WTC11 (cell line): ENCODE measurements at regions not wholly inside any gene's neighbourhood (a gene's known extent, or its start where the extent isn't known, plus 50 kb on each side); places are given as distances from the start of the nearest gene placed in this dataset.

Source experiments
- ATAC-seq: fragments of 200-7000 bp; cut with Tn5 transposase; 2 replicates; pipeline ENCODE4 v1.10.0; 2021; ENCODE audit warnings: mild to moderate bottlenecking, moderate library complexity
- CTCF ChIA-PET: fragments of 300-600 bp; sonication (Branson Sonifier 250); formaldehyde crosslinking; loops from one replicate; lab custom pipeline; 2021; ENCODE audit warnings: antibody characterized with exemption; lab: Charles Lee
- POLR2A ChIA-PET: fragments of 350-600 bp; sonication (Branson Sonifier 250); formaldehyde crosslinking; loops from one replicate; lab custom pipeline; 2021; ENCODE audit warnings: antibody characterized with exemption; lab: Charles Lee
- DNase-seq: peaks from one replicate; pipeline ENCODE4 v3.0.0; 2021; ENCODE audit warnings: low spot score
- H3K27ac Mint-ChIP-seq: 2 replicates; pipeline ENCODE4 v1.8.0; 2021; ENCODE audit warnings: mixed read lengths
- H3K27me3 Mint-ChIP-seq: 2 replicates; pipeline ENCODE4 v1.8.0; 2021; ENCODE audit warnings: low read depth, mild to moderate bottlenecking, moderate library complexity, mixed read lengths
- H3K36me3 Mint-ChIP-seq: 2 replicates; pipeline ENCODE4 v1.8.0; 2021; ENCODE audit warnings: mixed read lengths
- H3K4me1 Mint-ChIP-seq: 2 replicates; pipeline ENCODE4 v1.8.0; 2022; ENCODE audit warnings: mixed read lengths
- H3K4me3 Mint-ChIP-seq: 2 replicates; pipeline ENCODE4 v1.8.0; 2021; ENCODE audit warnings: mild to moderate bottlenecking, moderate library complexity, mixed read lengths
- H3K9me3 Mint-ChIP-seq: 2 replicates; pipeline ENCODE4 v1.8.0; 2021; ENCODE audit warnings: mixed read lengths
- CREM ChIP-seq: sonication (generic); formaldehyde crosslinking; IDR thresholded peaks from 2 replicates; pipeline ENCODE4 v1.8.1; 2022; ENCODE audit warnings: mild to moderate bottlenecking, missing genetic modification reagents, moderate library complexity
- CTCF ChIP-seq: fragments of 200-600 bp; IDR thresholded peaks from 2 replicates; pipeline ENCODE4 v1.8.0; 2022; ENCODE audit warnings: antibody characterized with exemption
- FOXJ3 ChIP-seq: sonication (generic); formaldehyde crosslinking; IDR thresholded peaks from 2 replicates; pipeline ENCODE4 v1.9.0; 2021; ENCODE audit warnings: missing genetic modification reagents, mild to moderate bottlenecking, borderline replicate concordance
- HMGA2 ChIP-seq: fragments of 250-450 bp; sonication (Bioruptor Pico); IDR thresholded peaks from 2 replicates; pipeline ENCODE4 v1.4.0; 2021; ENCODE audit warnings: mild to moderate bottlenecking, moderate library complexity
- NFYB ChIP-seq: sonication (generic); formaldehyde crosslinking; conservative IDR thresholded peaks from 2 replicates; pipeline ENCODE4 v1.8.0; 2022; ENCODE audit warnings: low read depth, missing genetic modification reagents
- SMAD4 ChIP-seq: sonication (generic); formaldehyde crosslinking; IDR thresholded peaks from 2 replicates; pipeline ENCODE4 v1.8.0; 2022; ENCODE audit warnings: mild to moderate bottlenecking, missing genetic modification reagents
- TEAD4 ChIP-seq: sonication (generic); formaldehyde crosslinking; IDR thresholded peaks from 2 replicates; pipeline ENCODE4 v1.8.0; 2022; ENCODE audit warnings: mild to moderate bottlenecking, missing genetic modification reagents
- ZMAT4 ChIP-seq: fragments of 250-450 bp; sonication (Bioruptor Pico); IDR thresholded peaks from 2 replicates; pipeline ENCODE4 v1.9.0; 2021; ENCODE audit warnings: mild to moderate bottlenecking
- ZNF232 ChIP-seq: sonication (generic); formaldehyde crosslinking; IDR thresholded peaks from 2 replicates; pipeline ENCODE4 v1.8.0; 2022; ENCODE audit warnings: mild to moderate bottlenecking, missing genetic modification reagents
- ZNF317 ChIP-seq: sonication (generic); formaldehyde crosslinking; IDR thresholded peaks from 2 replicates; pipeline ENCODE4 v1.8.1; 2023; ENCODE audit warnings: low read depth, mild to moderate bottlenecking, moderate library complexity, missing genetic modification reagents, borderline replicate concordance
- ZNF396 ChIP-seq: fragments of 250-450 bp; sonication (Bioruptor Pico); IDR thresholded peaks from 2 replicates; pipeline ENCODE4 v1.8.0; 2021; ENCODE audit warnings: mild to moderate bottlenecking, moderate library complexity, borderline replicate concordance
- ZNF512 ChIP-seq: sonication (generic); formaldehyde crosslinking; IDR thresholded peaks from 2 replicates; pipeline ENCODE4 v1.8.1; 2022; ENCODE audit warnings: missing genetic modification reagents, borderline replicate concordance
- TF ChIP-seq, protein P1 (sequence below): sonication (generic); formaldehyde crosslinking; IDR thresholded peaks from 2 replicates; pipeline ENCODE4 v1.8.0; 2023; ENCODE audit warnings: mild to moderate bottlenecking, missing genetic modification reagents
- TF ChIP-seq, protein P2 (sequence below): fragments of 250-450 bp; sonication (Bioruptor Pico); conservative IDR thresholded peaks from 2 replicates; pipeline ENCODE4 v1.9.0; 2021; ENCODE audit warnings: mild to moderate bottlenecking
- TF ChIP-seq, protein P3 (sequence below): sonication (generic); formaldehyde crosslinking; IDR thresholded peaks from 2 replicates; pipeline ENCODE4 v1.8.1; 2023; ENCODE audit warnings: mild to moderate bottlenecking, moderate library complexity, missing genetic modification reagents

DNA sequence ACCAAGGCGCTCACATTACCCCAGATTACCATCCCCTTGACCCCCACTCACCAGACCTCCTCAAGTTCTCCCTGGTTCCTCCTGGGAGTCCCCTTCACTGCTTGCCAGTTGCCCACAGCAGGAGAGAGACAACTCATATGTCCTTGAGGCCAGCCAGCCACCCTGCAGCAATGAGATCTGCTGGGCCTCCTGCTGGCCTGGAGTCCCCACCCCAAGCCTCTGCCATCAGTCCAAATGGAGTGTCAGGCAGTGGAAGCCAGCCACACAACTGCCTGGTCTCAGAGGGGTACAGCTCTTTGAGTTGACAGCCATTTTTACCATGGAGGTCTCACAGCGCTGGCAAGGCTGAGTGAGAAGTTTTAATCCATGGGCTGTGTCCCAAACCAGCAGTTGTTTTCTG, 53.0 kb upstream of the EXOC4 start:
- CTCF ChIA-PET: no interaction called here
- H3K36me3 Mint-ChIP-seq: no peaks in the 10 kb centered on the region
- no peak for DNase-seq
- ATAC-seq: no peak
- H3K4me3 Mint-ChIP-seq: no peak overlapping the region
- H3K4me1 Mint-ChIP-seq: peaks cover 46% of the 10 kb centered on the region
- no peaks in the 10 kb centered on the region for H3K27me3 Mint-ChIP-seq
- H3K27ac Mint-ChIP-seq: no peak overlapping the region
- H3K9me3 Mint-ChIP-seq: no peaks in the 10 kb centered on the region
- POLR2A ChIA-PET: no interaction called here
- no peak for TF ChIP-seq FOXJ3 (CRISPR knock-in tag)
- no peak for TF ChIP-seq ZNF232 (CRISPR knock-in tag)
- TF ChIP-seq, protein P1, sequence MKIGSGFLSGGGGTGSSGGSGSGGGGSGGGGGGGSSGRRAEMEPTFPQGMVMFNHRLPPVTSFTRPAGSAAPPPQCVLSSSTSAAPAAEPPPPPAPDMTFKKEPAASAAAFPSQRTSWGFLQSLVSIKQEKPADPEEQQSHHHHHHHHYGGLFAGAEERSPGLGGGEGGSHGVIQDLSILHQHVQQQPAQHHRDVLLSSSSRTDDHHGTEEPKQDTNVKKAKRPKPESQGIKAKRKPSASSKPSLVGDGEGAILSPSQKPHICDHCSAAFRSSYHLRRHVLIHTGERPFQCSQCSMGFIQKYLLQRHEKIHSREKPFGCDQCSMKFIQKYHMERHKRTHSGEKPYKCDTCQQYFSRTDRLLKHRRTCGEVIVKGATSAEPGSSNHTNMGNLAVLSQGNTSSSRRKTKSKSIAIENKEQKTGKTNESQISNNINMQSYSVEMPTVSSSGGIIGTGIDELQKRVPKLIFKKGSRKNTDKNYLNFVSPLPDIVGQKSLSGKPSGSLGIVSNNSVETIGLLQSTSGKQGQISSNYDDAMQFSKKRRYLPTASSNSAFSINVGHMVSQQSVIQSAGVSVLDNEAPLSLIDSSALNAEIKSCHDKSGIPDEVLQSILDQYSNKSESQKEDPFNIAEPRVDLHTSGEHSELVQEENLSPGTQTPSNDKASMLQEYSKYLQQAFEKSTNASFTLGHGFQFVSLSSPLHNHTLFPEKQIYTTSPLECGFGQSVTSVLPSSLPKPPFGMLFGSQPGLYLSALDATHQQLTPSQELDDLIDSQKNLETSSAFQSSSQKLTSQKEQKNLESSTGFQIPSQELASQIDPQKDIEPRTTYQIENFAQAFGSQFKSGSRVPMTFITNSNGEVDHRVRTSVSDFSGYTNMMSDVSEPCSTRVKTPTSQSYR: no peak

DNA sequence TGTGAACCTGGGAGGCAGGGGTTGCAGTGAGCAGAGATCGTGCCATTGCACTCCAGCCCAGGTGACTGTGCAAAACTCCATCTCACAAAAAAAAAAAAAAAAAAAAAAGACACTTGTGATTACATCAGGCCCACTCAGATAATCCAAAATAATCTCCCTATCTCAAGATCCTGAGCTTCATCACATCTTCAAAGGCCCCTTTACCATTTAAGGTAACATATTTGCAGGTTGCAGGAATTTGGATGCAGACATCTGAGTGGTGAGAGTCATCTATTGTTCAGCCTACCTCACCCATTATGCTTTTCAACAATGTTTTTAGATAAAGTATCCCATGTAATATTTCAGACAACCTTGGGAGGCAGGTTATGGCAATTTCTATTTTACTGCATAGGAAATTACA, 51.4 kb upstream of the EXOC4 start:
- Mint-ChIP-seq H3K27me3 (no peaks in the 10 kb centered on the region), H3K36me3 (no peaks in the 10 kb centered on the region), H3K4me1 (peaks cover 37% of the 10 kb centered on the region), H3K4me3 (no peak overlapping the region), H3K27ac (no peak overlapping the region), H3K9me3 (no peaks in the 10 kb centered on the region)
- ATAC-seq (no peak), DNase-seq (no peak)
- POLR2A ChIA-PET: no interaction called here
- TF ChIP-seq ZNF396 (CRISPR knock-in tag): no peak
- TF ChIP-seq TEAD4 (CRISPR knock-in tag): no peak
- TF ChIP-seq ZNF512: no peak
- no peak for TF ChIP-seq ZNF317 (CRISPR knock-in tag)
- TF ChIP-seq, protein P2, sequence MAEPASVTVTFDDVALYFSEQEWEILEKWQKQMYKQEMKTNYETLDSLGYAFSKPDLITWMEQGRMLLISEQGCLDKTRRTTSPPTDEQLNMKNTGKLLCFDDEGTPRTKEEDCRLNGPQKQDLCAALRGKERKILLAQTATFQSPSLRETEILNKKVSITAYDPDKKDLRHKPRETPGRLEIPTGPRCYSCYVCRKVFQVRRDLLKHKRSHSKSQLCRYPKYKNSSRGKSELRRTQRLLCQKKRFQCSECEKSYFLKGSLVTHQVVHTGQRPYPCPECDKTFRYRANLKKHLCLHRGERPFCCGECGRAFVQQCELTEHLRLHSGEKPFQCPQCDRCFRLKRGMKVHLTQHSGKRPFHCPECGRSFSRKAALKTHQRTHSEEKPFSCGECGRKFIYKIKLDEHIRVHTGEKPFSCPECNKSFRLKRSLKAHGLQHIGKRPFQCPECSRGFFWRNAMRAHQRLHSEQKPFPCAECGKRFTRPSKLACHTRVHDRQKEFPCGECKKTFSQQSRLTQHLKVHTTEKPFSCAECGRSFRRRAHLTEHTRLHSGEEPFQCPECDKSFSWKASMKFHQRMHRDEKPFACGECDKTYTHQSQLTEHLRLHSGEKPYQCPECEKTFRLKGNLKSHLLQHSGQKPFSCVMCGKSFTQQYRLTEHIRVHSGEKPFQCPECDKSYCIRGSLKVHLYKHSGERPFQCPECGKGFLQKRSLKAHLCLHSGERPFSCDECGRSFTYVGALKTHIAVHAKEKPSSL (CRISPR knock-in tag): no peak
- no peak for TF ChIP-seq HMGA2 (CRISPR knock-in tag)
- TF ChIP-seq ZMAT4: no peak
- TF ChIP-seq SMAD4 (CRISPR knock-in tag): no peak
- no peak for TF ChIP-seq NFYB
- no peak for TF ChIP-seq CREM (CRISPR knock-in tag)
- TF ChIP-seq CTCF: no peak
- TF ChIP-seq FOXJ3 (CRISPR knock-in tag): no peak
- TF ChIP-seq, protein P3, sequence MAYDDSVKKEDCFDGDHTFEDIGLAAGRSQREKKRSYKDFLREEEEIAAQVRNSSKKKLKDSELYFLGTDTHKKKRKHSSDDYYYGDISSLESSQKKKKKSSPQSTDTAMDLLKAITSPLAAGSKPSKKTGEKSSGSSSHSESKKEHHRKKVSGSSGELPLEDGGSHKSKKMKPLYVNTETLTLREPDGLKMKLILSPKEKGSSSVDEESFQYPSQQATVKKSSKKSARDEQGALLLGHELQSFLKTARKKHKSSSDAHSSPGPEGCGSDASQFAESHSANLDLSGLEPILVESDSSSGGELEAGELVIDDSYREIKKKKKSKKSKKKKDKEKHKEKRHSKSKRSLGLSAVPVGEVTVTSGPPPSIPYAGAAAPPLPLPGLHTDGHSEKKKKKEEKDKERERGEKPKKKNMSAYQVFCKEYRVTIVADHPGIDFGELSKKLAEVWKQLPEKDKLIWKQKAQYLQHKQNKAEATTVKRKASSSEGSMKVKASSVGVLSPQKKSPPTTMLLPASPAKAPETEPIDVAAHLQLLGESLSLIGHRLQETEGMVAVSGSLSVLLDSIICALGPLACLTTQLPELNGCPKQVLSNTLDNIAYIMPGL: no peak
- CTCF ChIA-PET: no interaction called here
